ENCODE measurements at regions not wholly inside any gene's neighbourhood (a gene's known extent, or its start where the extent isn't known, plus 50 kb on each side); places are given as distances from the start of the nearest gene placed in this dataset.
"Not testable (repeated sequence)": the region's sequence is repeated elsewhere in the genome, so short reads cannot be mapped to it uniquely, and the experiment has no call there.

DNA sequence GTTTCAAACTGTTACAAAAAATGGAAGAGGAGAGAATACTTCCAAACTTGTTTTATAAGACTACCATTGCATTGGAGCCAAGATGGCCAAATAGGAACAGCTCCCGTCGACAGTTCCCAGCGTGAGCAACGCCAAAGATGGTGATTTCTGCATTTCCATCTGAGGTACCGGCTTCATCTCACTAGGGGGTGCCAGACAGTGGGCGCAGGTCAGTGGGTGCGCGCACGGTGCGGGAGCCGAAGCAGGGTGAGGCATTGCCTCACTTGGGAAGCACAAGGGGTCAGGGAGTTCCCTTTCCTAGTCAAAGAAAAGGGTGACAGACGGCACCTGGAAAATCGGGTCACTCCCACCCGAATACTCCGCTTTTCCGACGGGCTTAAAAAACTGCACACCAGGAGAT lies 149.7 kb upstream of the POF1B start:
- TF ChIP-seq, protein P1, sequence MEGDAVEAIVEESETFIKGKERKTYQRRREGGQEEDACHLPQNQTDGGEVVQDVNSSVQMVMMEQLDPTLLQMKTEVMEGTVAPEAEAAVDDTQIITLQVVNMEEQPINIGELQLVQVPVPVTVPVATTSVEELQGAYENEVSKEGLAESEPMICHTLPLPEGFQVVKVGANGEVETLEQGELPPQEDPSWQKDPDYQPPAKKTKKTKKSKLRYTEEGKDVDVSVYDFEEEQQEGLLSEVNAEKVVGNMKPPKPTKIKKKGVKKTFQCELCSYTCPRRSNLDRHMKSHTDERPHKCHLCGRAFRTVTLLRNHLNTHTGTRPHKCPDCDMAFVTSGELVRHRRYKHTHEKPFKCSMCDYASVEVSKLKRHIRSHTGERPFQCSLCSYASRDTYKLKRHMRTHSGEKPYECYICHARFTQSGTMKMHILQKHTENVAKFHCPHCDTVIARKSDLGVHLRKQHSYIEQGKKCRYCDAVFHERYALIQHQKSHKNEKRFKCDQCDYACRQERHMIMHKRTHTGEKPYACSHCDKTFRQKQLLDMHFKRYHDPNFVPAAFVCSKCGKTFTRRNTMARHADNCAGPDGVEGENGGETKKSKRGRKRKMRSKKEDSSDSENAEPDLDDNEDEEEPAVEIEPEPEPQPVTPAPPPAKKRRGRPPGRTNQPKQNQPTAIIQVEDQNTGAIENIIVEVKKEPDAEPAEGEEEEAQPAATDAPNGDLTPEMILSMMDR (IDR thresholded peaks at IDR 0.05), result not testable (repeated sequence)
- TF ChIP-seq, protein P2, sequence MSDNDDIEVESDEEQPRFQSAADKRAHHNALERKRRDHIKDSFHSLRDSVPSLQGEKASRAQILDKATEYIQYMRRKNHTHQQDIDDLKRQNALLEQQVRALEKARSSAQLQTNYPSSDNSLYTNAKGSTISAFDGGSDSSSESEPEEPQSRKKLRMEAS (IDR thresholded peaks at IDR 0.05; ENCODE audit: low read depth), result not testable (repeated sequence)
- not testable (repeated sequence) for TF ChIP-seq RCOR1 (IDR thresholded peaks at IDR 0.05; ENCODE audit: low read length); EZH2phosphoT487 (IDR thresholded peaks at IDR 0.05; ENCODE audit: borderline replicate concordance, low read depth); NFIC (IDR thresholded peaks at IDR 0.05; ENCODE audit: borderline replicate concordance)
